IMR-90 (cell line): ENCODE measurements at regions not wholly inside any gene's neighbourhood (a gene's known extent, or its start where the extent isn't known, plus 50 kb on each side); places are given as distances from the start of the nearest gene placed in this dataset.

ENCODE experiments used
- ATAC-seq: fragments of 200-7000 bp; cut with Tn5 transposase; 2 replicates; pipeline ENCODE4 v1.9.1; 2020; ENCODE audit warnings: low read depth, mild to moderate bottlenecking, moderate library complexity
- BruUV-seq: library from RNA; stranded (reverse); fragments of 400-500 nt; replicated peaks from 2 replicates; lab custom pipeline; 2021; lab: Mats Ljungman, UMichigan
- CTCF ChIA-PET: fragments of 300-600 bp; formaldehyde crosslinking; extraction: SDS; loops from one replicate; lab custom pipeline; 2021; ENCODE audit warnings: antibody characterized with exemption; lab: Yijun Ruan, JAX
- POLR2A ChIA-PET: fragments of 300-600 bp; sonication (Branson Sonifier 250); formaldehyde crosslinking; loops from one replicate; lab custom pipeline; 2022; ENCODE audit warnings: antibody characterized with exemption; ENCODE audit not compliant: unreplicated experiment; lab: Charles Lee
- DNase-seq: peaks from one replicate; pipeline ENCODE4 v3.0.0; 2013
- H2AFZ ChIP-seq: replicated peaks from 2 replicates; pipeline ENCODE3; 2013; ENCODE audit warnings: low read length, mild to moderate bottlenecking; ENCODE audit not compliant: poor library complexity
- H2AK5ac ChIP-seq: 2 replicates; pipeline ENCODE4 v1.6.1; 2013; ENCODE audit warnings: low read depth, low read length, inconsistent platforms
- H2AK9ac ChIP-seq: replicated peaks from 2 replicates; pipeline ENCODE3; 2013; ENCODE audit warnings: mild to moderate bottlenecking, low read depth, low read length, moderate library complexity; ENCODE audit not compliant: poor library complexity
- H2BK120ac ChIP-seq: 2 replicates; pipeline ENCODE4 v1.6.1; 2013; ENCODE audit warnings: low read depth, low read length, inconsistent platforms
- H2BK15ac ChIP-seq: 3 replicates; pipeline ENCODE4 v1.6.1; 2013; ENCODE audit warnings: low read depth, low read length, inconsistent platforms
- H2BK20ac ChIP-seq: 2 replicates; pipeline ENCODE4 v1.6.1; 2013; ENCODE audit warnings: low read depth, mild to moderate bottlenecking, inconsistent platforms, low read length, moderate library complexity
- H2BK5ac ChIP-seq: 2 replicates; pipeline ENCODE4 v1.6.1; 2013; ENCODE audit warnings: mild to moderate bottlenecking, low read depth, low read length, inconsistent platforms; ENCODE audit not compliant: poor library complexity, severe bottlenecking
- H3K14ac ChIP-seq: replicated peaks from 2 replicates; pipeline ENCODE4 v1.6.1; 2013; ENCODE audit warnings: low read depth, low read length, inconsistent platforms
- H3K18ac ChIP-seq: 2 replicates; pipeline ENCODE4 v1.6.1; 2013; ENCODE audit warnings: low read depth, low read length, control low read depth
- H3K23ac ChIP-seq: 2 replicates; pipeline ENCODE4 v1.6.1; 2013; ENCODE audit warnings: low read depth, low read length, inconsistent platforms
- H3K27ac ChIP-seq: 2 replicates; pipeline ENCODE4 v1.5.1; 2013; ENCODE audit warnings: mild to moderate bottlenecking, control low read depth, low read length; ENCODE audit not compliant: insufficient read depth
- H3K27me3 ChIP-seq: 2 replicates; pipeline ENCODE4 v1.6.1; 2013; ENCODE audit warnings: low read length; ENCODE audit not compliant: control insufficient read depth, insufficient read depth
- H3K36me3 ChIP-seq: 2 replicates; pipeline ENCODE4 v1.6.1; 2013; ENCODE audit warnings: low read length, mixed read lengths; ENCODE audit not compliant: control insufficient read depth, insufficient read depth
- H3K4ac ChIP-seq: 2 replicates; pipeline ENCODE4 v1.6.1; 2013; ENCODE audit warnings: low read depth, low read length, inconsistent platforms
- H3K4me1 ChIP-seq: 2 replicates; pipeline ENCODE4 v1.6.1; 2013; ENCODE audit warnings: low read length, mixed read lengths; ENCODE audit not compliant: control insufficient read depth, insufficient read depth
- H3K4me2 ChIP-seq: 2 replicates; pipeline ENCODE4 v1.6.1; 2013; ENCODE audit warnings: low read depth, mild to moderate bottlenecking, control low read depth, low read length, moderate library complexity
- H3K4me3 ChIP-seq: 2 replicates; pipeline ENCODE4 v1.5.1; 2013; ENCODE audit warnings: low read depth, mild to moderate bottlenecking, control low read depth, low read length, moderate library complexity; ENCODE audit not compliant: insufficient read depth
- H3K56ac ChIP-seq: 2 replicates; pipeline ENCODE4 v1.6.1; 2013; ENCODE audit warnings: low read length, inconsistent platforms; ENCODE audit not compliant: insufficient read depth; ENCODE audit errors: extremely low read depth
- H3K79me1 ChIP-seq, 2 experiments: 2 replicates each; pipeline ENCODE4 v1.6.1; 2013; ENCODE audit warnings: low read length in 2 of 2, inconsistent platforms in 1 of 2, low read depth in 1 of 2
- H3K9ac ChIP-seq: 2 replicates; pipeline ENCODE4 v1.6.1; 2013; ENCODE audit warnings: low read depth, low read length, control low read depth
- H3K9me1 ChIP-seq: 2 replicates; pipeline ENCODE4 v1.6.1; 2013; ENCODE audit warnings: low read length, inconsistent platforms; ENCODE audit not compliant: insufficient read depth
- H3K9me3 ChIP-seq: 2 replicates; pipeline ENCODE4 v1.6.1; 2013; ENCODE audit warnings: low read length; ENCODE audit not compliant: control insufficient read depth, insufficient read depth
- H4K20me1 ChIP-seq: 2 replicates; pipeline ENCODE4 v1.6.1; 2013; ENCODE audit warnings: low read length, inconsistent platforms; ENCODE audit not compliant: insufficient read depth
- H4K5ac ChIP-seq: 2 replicates; pipeline ENCODE4 v1.6.1; 2013; ENCODE audit warnings: mild to moderate bottlenecking, low read depth, low read length, control low read depth
- H4K8ac ChIP-seq, 2 experiments: 2 replicates each; pipeline ENCODE4 v1.6.1; 2013; ENCODE audit warnings: low read depth in 2 of 2, low read length in 2 of 2, control low read depth in 1 of 2, inconsistent platforms in 1 of 2
- H4K91ac ChIP-seq: 2 replicates; pipeline ENCODE4 v1.6.1; 2013; ENCODE audit warnings: low read depth, low read length, inconsistent platforms; ENCODE audit not compliant: insufficient read depth
- BHLHE40 ChIP-seq: fragments of 150-350 bp; IDR thresholded peaks from 2 replicates; pipeline ENCODE4 v1.6.1; 2016; ENCODE audit warnings: mild to moderate bottlenecking, low read depth, low read length
- CHD1 ChIP-seq: IDR thresholded peaks from 2 replicates; pipeline ENCODE4 v1.6.1; 2012; ENCODE audit warnings: low read depth, low read length, improper control_type of control experiment
- FOS ChIP-seq: fragments of 150-350 bp; IDR thresholded peaks from 2 replicates; pipeline ENCODE4 v1.6.1; 2016; ENCODE audit warnings: low read depth, low read length
- MAFK ChIP-seq: IDR thresholded peaks from 2 replicates; pipeline ENCODE4 v1.6.1; 2012; ENCODE audit warnings: low read depth, low read length, improper control_type of control experiment
- MAZ ChIP-seq: IDR thresholded peaks from 2 replicates; pipeline ENCODE4 v1.6.1; 2012; ENCODE audit warnings: low read depth, mild to moderate bottlenecking, low read length, improper control_type of control experiment, moderate library complexity, borderline replicate concordance
- RAD21 ChIP-seq: IDR thresholded peaks from 2 replicates; pipeline ENCODE4 v1.6.1; 2012; ENCODE audit warnings: low read length, improper control_type of control experiment
- RCOR1 ChIP-seq: IDR thresholded peaks from 2 replicates; pipeline ENCODE4 v1.6.1; 2012; ENCODE audit warnings: mild to moderate bottlenecking, low read length, improper control_type of control experiment; ENCODE audit not compliant: insufficient replicate concordance
- RFX5 ChIP-seq: IDR thresholded peaks from 2 replicates; pipeline ENCODE4 v1.8.0; 2012; ENCODE audit warnings: low read depth, mild to moderate bottlenecking, low read length, moderate library complexity
- WGBS, 2 experiments: methylation state at CpG; one replicate each; pipeline versions ENCODE4 v1.1.5 to v1.1.7; 2013; ENCODE audit warnings: missing lambda C conversion rate in 2 of 2; ENCODE audit not compliant: insufficient read length in 1 of 2; ENCODE audit errors: extremely low coverage in 2 of 2; 5-methylcytosine and 5-hydroxymethylcytosine counted together
- dilution Hi-C: fragments of 300-500 bp; cut with HindIII; formaldehyde crosslinking; loops from one replicate; pipeline ENCODE4 v1.14.3; 2018; ENCODE audit warnings: low sequenced_read_pairs; ENCODE audit not compliant: unreplicated experiment
- in situ Hi-C: fragments of 300-500 bp; cut with MboI; formaldehyde crosslinking; loops from 3 replicates; pipeline ENCODE4 v1.14.3; 2019; ENCODE audit warnings: low sequenced_read_pairs, inconsistent platforms, mixed read lengths
- intact Hi-C: fragments of 100-400 bp; cut with micrococcal nuclease; formaldehyde crosslinking; loops from 2 replicates; pipeline ENCODE4 v1.10.0; 2022
- TF ChIP-seq, protein P1 (sequence below): conservative IDR thresholded peaks from 2 replicates; pipeline ENCODE4 v1.5.1; 2012; ENCODE audit warnings: mild to moderate bottlenecking, low read depth, low read length, improper control_type of control experiment
- TF ChIP-seq, protein P2 (sequence below): fragments of 150-350 bp; IDR thresholded peaks from 2 replicates; pipeline ENCODE4 v1.6.1; 2017; ENCODE audit warnings: mild to moderate bottlenecking, antibody characterized with exemption, low read length, low read depth

DNA sequence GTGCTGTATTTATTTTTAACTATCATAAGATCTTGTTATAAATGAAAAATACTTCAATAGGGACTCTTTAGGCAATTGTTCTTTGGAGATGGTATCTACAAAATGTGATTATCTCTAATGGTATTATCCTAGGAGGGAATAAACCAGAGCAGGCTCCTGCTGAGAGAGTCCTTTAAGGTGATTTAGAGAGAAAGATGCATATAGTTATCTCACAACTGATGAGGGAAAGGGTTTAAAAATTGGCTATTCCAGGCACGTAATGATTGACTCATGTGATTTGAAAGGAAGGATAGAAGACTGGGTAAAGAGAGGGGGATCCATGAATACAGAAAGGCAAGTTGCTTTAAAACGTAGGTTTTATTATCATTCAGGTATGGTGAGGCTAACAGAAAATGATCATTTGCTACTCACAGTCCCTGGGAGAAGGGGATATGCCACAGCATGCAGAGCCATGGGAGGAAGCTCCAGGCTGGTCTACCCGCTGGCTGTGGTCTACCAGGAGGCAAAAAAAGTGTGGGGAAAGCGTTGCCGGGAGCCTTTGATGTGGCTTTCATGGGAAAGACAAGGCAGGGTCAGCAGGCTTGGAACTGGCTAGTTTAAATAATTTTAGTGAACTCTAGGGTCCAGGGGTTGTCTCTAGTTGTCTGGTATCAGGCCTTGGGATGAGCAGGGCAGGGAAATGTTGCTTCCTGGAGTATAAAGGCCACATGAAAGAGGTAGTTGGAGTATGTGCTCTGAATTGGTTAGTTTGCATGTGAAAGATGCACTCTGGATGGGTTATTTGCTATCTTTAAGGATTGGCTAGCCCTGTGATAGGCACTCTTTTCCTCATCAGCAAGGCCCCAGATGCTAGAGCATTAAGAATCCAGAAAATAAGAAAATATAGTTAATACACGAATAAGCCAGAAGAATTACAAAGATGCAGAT lies 798.4 kb upstream of the GRM7 start:
- H3K56ac ChIP-seq = no peak overlapping the region
- H3K9me1 ChIP-seq = no peaks in the 10 kb centered on the region
- H3K4me2 ChIP-seq = no peak overlapping the region
- H3K14ac ChIP-seq = no peak overlapping the region
- H3K4ac ChIP-seq = no peak overlapping the region
- dilution Hi-C loops (no loop called here), intact Hi-C loops (no loop called here), in situ Hi-C loops (no loop called here)
- DNase-seq (no peak), ATAC-seq (no peak)
- H3K27ac ChIP-seq = no peak overlapping the region
- ChIA-PET CTCF (no interaction called here), POLR2A (no interaction called here)
- no peaks in the 10 kb centered on the region for H3K4me1 ChIP-seq
- no peak overlapping the region for H2BK5ac ChIP-seq
- TF ChIP-seq MAZ = no peak
- TF ChIP-seq CHD1 = no peak
- TF ChIP-seq, protein P1, sequence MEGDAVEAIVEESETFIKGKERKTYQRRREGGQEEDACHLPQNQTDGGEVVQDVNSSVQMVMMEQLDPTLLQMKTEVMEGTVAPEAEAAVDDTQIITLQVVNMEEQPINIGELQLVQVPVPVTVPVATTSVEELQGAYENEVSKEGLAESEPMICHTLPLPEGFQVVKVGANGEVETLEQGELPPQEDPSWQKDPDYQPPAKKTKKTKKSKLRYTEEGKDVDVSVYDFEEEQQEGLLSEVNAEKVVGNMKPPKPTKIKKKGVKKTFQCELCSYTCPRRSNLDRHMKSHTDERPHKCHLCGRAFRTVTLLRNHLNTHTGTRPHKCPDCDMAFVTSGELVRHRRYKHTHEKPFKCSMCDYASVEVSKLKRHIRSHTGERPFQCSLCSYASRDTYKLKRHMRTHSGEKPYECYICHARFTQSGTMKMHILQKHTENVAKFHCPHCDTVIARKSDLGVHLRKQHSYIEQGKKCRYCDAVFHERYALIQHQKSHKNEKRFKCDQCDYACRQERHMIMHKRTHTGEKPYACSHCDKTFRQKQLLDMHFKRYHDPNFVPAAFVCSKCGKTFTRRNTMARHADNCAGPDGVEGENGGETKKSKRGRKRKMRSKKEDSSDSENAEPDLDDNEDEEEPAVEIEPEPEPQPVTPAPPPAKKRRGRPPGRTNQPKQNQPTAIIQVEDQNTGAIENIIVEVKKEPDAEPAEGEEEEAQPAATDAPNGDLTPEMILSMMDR = no peak
- no peak for TF ChIP-seq RAD21
- TF ChIP-seq RCOR1 = no peak
- TF ChIP-seq RFX5 = no peak
- no peak for TF ChIP-seq MAFK
- TF ChIP-seq, protein P2, sequence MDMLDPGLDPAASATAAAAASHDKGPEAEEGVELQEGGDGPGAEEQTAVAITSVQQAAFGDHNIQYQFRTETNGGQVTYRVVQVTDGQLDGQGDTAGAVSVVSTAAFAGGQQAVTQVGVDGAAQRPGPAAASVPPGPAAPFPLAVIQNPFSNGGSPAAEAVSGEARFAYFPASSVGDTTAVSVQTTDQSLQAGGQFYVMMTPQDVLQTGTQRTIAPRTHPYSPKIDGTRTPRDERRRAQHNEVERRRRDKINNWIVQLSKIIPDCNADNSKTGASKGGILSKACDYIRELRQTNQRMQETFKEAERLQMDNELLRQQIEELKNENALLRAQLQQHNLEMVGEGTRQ = no peak
- TF ChIP-seq FOS = no peak
- no peak for TF ChIP-seq BHLHE40
- H2BK20ac ChIP-seq = no peak overlapping the region
- H3K23ac ChIP-seq = no peak overlapping the region
- no peaks in the 10 kb centered on the region for H3K27me3 ChIP-seq
- no peak overlapping the region for H4K8ac ChIP-seq
- H2AK9ac ChIP-seq = no peak overlapping the region
- no peaks in the 10 kb centered on the region for H3K36me3 ChIP-seq
- H3K4me3 ChIP-seq = no peak overlapping the region
- BruUV-seq = no TSS peak
- H3K9ac ChIP-seq = no peak overlapping the region
- H3K18ac ChIP-seq = no peak overlapping the region
- H4K91ac ChIP-seq = no peak overlapping the region
- H2AFZ ChIP-seq = no peak overlapping the region
- H2BK15ac ChIP-seq = no peak overlapping the region
- H4K5ac ChIP-seq = no peak overlapping the region
- 0% methylated on average over 1 of the region's 6 CpGs; no CpG with 5 or more reads in 1 of the 2 experiments for WGBS, 2 experiments
- no peaks in the 10 kb centered on the region for H4K20me1 ChIP-seq
- no peak overlapping the region for H2AK5ac ChIP-seq
- H3K9me3 ChIP-seq = peaks cover 7% of the 10 kb centered on the region; the same call in 1 of the 2 replicates
- H2BK120ac ChIP-seq = no peak overlapping the region
- no peaks in the 10 kb centered on the region for H3K79me1 ChIP-seq
